Osteocyte (in vitro differentiated cells): ENCODE measurements at regions not wholly inside any gene's neighbourhood (a gene's known extent, or its start where the extent isn't known, plus 50 kb on each side); places are given as distances from the start of the nearest gene placed in this dataset.

Experiments used
- DNase-seq: peaks from one replicate; pipeline ENCODE4 v3.0.0; 2021; ENCODE audit warnings: mixed read lengths; ENCODE audit not compliant: unreplicated experiment; ENCODE audit errors: extremely low spot score
- H3K27ac Mint-ChIP-seq: one replicate; pipeline ENCODE4 v1.8.0; 2021; ENCODE audit warnings: mild to moderate bottlenecking, mixed read lengths; ENCODE audit not compliant: unreplicated experiment
- H3K27me3 Mint-ChIP-seq: one replicate; pipeline ENCODE4 v1.8.0; 2021; ENCODE audit warnings: mixed read lengths; ENCODE audit not compliant: unreplicated experiment
- H3K36me3 Mint-ChIP-seq: one replicate; pipeline ENCODE4 v1.8.0; 2021; ENCODE audit warnings: mixed read lengths; ENCODE audit not compliant: unreplicated experiment
- H3K4me1 Mint-ChIP-seq: one replicate; pipeline ENCODE4 v1.8.0; 2021; ENCODE audit warnings: mixed read lengths; ENCODE audit not compliant: unreplicated experiment
- H3K4me3 Mint-ChIP-seq: one replicate; pipeline ENCODE4 v1.8.0; 2021; ENCODE audit warnings: mild to moderate bottlenecking, moderate library complexity, mixed read lengths; ENCODE audit not compliant: unreplicated experiment
- H3K9me3 Mint-ChIP-seq: one replicate; pipeline ENCODE4 v1.8.0; 2021; ENCODE audit warnings: mixed read lengths; ENCODE audit not compliant: unreplicated experiment
- TF ChIP-seq, protein P1 (sequence below): fragments of 200-600 bp; sonication (generic); IDR thresholded peaks from 2 replicates; pipeline ENCODE4 v1.5.0; 2021; ENCODE audit warnings: antibody characterized with exemption, mild to moderate bottlenecking, moderate library complexity

DNA sequence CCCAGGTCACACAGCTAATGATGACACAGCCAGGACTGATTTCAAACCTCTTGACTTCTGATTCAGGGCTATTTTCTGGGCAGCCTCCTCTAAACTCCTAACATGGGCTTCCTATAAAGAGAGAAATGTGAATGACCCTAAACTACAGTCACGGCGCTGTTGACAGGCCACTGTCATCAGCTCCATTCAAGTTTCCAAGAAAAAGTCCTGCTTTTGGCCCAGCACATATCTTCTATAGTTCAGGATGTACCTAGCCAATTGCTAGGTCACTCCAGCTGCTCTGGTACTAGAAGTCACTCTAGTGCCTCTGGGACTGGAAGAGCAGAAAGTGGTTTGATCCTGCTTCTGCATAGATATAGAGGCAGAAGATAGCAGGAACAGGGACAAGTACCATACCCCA, 64.9 kb upstream of the TARS1 start:
- Mint-ChIP-seq H3K36me3 (no peaks in the 10 kb centered on the region), H3K27ac (no peak overlapping the region), H3K4me1 (no peaks in the 10 kb centered on the region), H3K9me3 (no peaks in the 10 kb centered on the region), H3K27me3 (no peaks in the 10 kb centered on the region), H3K4me3 (no peak overlapping the region)
- TF ChIP-seq, protein P1, sequence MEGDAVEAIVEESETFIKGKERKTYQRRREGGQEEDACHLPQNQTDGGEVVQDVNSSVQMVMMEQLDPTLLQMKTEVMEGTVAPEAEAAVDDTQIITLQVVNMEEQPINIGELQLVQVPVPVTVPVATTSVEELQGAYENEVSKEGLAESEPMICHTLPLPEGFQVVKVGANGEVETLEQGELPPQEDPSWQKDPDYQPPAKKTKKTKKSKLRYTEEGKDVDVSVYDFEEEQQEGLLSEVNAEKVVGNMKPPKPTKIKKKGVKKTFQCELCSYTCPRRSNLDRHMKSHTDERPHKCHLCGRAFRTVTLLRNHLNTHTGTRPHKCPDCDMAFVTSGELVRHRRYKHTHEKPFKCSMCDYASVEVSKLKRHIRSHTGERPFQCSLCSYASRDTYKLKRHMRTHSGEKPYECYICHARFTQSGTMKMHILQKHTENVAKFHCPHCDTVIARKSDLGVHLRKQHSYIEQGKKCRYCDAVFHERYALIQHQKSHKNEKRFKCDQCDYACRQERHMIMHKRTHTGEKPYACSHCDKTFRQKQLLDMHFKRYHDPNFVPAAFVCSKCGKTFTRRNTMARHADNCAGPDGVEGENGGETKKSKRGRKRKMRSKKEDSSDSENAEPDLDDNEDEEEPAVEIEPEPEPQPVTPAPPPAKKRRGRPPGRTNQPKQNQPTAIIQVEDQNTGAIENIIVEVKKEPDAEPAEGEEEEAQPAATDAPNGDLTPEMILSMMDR = no peak
- no peak for DNase-seq

DNA sequence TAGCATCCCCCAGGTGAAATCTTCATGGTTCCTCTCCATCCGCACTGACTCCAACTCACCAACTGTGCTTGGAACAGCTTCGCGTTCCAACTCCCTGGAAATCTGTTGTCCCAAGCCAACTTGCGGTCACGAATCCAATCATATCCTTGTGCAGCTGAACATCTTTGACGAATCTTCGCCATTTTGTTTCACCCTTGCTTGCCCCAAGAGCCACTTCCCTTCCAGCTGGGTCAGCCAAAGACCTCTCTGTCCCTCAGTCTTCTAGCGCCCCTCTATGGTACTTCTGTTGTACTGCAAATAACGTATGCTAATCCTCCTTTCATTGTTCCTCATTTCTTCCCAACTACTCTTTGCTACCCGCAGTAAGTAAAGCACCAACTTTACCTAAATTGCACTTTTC, 61.0 kb upstream of the TARS1 start:
- Mint-ChIP-seq H3K9me3 (peaks cover 18% of the 10 kb centered on the region), H3K27me3 (no peaks in the 10 kb centered on the region), H3K36me3 (no peaks in the 10 kb centered on the region), H3K27ac (no peak overlapping the region), H3K4me1 (no peaks in the 10 kb centered on the region), H3K4me3 (no peak overlapping the region)
- no peak for DNase-seq
- TF ChIP-seq, protein P1 = peak; percentile 44

DNA sequence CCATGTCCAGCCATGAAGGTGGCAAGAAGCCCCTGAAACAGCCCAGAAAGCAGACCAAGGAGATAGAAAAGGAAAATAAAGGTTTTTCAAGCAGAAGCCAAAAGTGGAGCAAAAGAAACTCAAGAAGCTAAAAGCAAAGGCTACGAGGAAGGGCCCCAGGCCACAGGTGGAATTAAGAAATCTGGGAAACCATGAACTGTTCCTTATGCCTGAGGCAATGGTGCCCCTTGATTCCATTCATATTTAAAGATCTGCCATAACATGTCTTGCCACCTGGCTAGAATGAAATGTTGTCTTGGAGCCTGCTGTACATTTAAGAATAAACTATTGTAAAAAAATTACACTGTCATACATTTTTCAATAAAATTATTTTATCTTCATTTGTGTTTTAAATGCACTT, 59.5 kb upstream of the TARS1 start:
- no peaks in the 10 kb centered on the region for H3K4me1 Mint-ChIP-seq
- H3K27ac Mint-ChIP-seq = no peak overlapping the region
- no peaks in the 10 kb centered on the region for H3K36me3 Mint-ChIP-seq
- no peaks in the 10 kb centered on the region for H3K27me3 Mint-ChIP-seq
- no peak overlapping the region for H3K4me3 Mint-ChIP-seq
- no peak for DNase-seq
- peaks cover 30% of the 10 kb centered on the region for H3K9me3 Mint-ChIP-seq
- TF ChIP-seq, protein P1 = no peak
